Stimulated activated effector memory CD8-positive, alpha-beta T cell treated with anti-CD3 and anti-CD28 coated beads, Interleukin-12 subunit alpha, Interleukin-12 subunit beta, amount 100 ng/mL, for 72 hours (primary cell): ENCODE measurements at regions not wholly inside any gene's neighbourhood (a gene's known extent, or its start where the extent isn't known, plus 50 kb on each side); places are given as distances from the start of the nearest gene placed in this dataset.

Source experiments
- ATAC-seq: fragments of 150-1000 bp; cut with Tn5 transposase; 2 replicates; pipeline ENCODE4 v1.10.0; 2021
- DNase-seq, 2 donors: peaks; one replicate each; pipeline ENCODE4 v3.0.0; 2021 to 2022; ENCODE audit warnings: low spot score in 2 of 2
- H3K27ac Mint-ChIP-seq: one replicate; pipeline ENCODE4 v1.8.0; 2022; ENCODE audit warnings: mild to moderate bottlenecking, mixed read lengths
- H3K36me3 Mint-ChIP-seq: one replicate; pipeline ENCODE4 v1.8.0; 2022; ENCODE audit warnings: mild to moderate bottlenecking, mixed read lengths
- H3K4me1 Mint-ChIP-seq: one replicate; pipeline ENCODE4 v1.8.0; 2022; ENCODE audit warnings: mixed read lengths
- H3K4me3 Mint-ChIP-seq: one replicate; pipeline ENCODE4 v1.8.0; 2022; ENCODE audit warnings: mild to moderate bottlenecking, mixed read lengths
- H3K9me3 Mint-ChIP-seq: one replicate; pipeline ENCODE4 v1.8.0; 2022; ENCODE audit warnings: mixed read lengths

GRCh38 chr2:142596334-142597088, 281.0 kb upstream of the KYNU start:
- no peaks in the 10 kb centered on the region for H3K4me1 Mint-ChIP-seq
- ATAC-seq (no peak), DNase-seq (no peak)
- no peak overlapping the region for H3K27ac Mint-ChIP-seq
- H3K9me3 Mint-ChIP-seq, result peaks cover 9% of the 10 kb centered on the region
- no peak overlapping the region for H3K4me3 Mint-ChIP-seq
- H3K36me3 Mint-ChIP-seq, result no peaks in the 10 kb centered on the region

GRCh38 chr2:142594935-142595334, 282.5 kb upstream of the KYNU start:
- ATAC-seq, result no peak
- Mint-ChIP-seq H3K36me3 (no peaks in the 10 kb centered on the region), H3K4me3 (no peak overlapping the region), H3K4me1 (no peaks in the 10 kb centered on the region), H3K27ac (no peak overlapping the region), H3K9me3 (peaks cover 9% of the 10 kb centered on the region)
- DNase-seq, result no peak

GRCh38 chr2:142592171-142592570, 285.3 kb upstream of the KYNU start:
- no peak overlapping the region for H3K27ac Mint-ChIP-seq
- peaks cover 11% of the 10 kb centered on the region for H3K9me3 Mint-ChIP-seq
- ATAC-seq (no peak), DNase-seq (no peak)
- no peaks in the 10 kb centered on the region for H3K36me3 Mint-ChIP-seq
- H3K4me1 Mint-ChIP-seq, result no peaks in the 10 kb centered on the region
- H3K4me3 Mint-ChIP-seq, result no peak overlapping the region

- ATAC-seq, result no peak
- Mint-ChIP-seq H3K36me3 (no peaks in the 10 kb centered on the region), H3K4me3 (no peak overlapping the region), H3K4me1 (no peaks in the 10 kb centered on the region), H3K27ac (no peak overlapping the region), H3K9me3 (peaks cover 8% of the 10 kb centered on the region)
- no peak for DNase-seq
Observed at GRCh38 chr2:142591420-142591819, 286.0 kb upstream of the KYNU start.

- DNase-seq (no peak), ATAC-seq (no peak)
- Mint-ChIP-seq H3K4me3 (no peak overlapping the region), H3K4me1 (no peaks in the 10 kb centered on the region), H3K27ac (no peak overlapping the region), H3K9me3 (peaks cover 5% of the 10 kb centered on the region), H3K36me3 (no peaks in the 10 kb centered on the region)
Observed at GRCh38 chr2:142588269-142588668, 289.2 kb upstream of the KYNU start.

- Mint-ChIP-seq H3K27ac (no peak overlapping the region), H3K36me3 (no peaks in the 10 kb centered on the region), H3K4me3 (no peak overlapping the region), H3K9me3 (peaks cover 5% of the 10 kb centered on the region), H3K4me1 (no peaks in the 10 kb centered on the region)
- ATAC-seq (no peak), DNase-seq (no peak)
Observed at GRCh38 chr2:142586693-142587580, 290.5 kb upstream of the KYNU start.

- Mint-ChIP-seq H3K4me3 (no peak overlapping the region), H3K27ac (no peak overlapping the region), H3K4me1 (no peaks in the 10 kb centered on the region), H3K36me3 (no peaks in the 10 kb centered on the region), H3K9me3 (peaks cover 11% of the 10 kb centered on the region)
- ATAC-seq (no peak), DNase-seq (no peak)
Observed at GRCh38 chr2:142585785-142586184, 291.7 kb upstream of the KYNU start.

- peaks cover 12% of the 10 kb centered on the region for H3K9me3 Mint-ChIP-seq
Observed at GRCh38 chr2:142582317-142582716, 295.1 kb upstream of the KYNU start.

GRCh38 chr2:142581491-142581890, 296.0 kb upstream of the KYNU start:
- H3K36me3 Mint-ChIP-seq, result no peaks in the 10 kb centered on the region
- H3K9me3 Mint-ChIP-seq, result peaks cover 12% of the 10 kb centered on the region
- no peak overlapping the region for H3K4me3 Mint-ChIP-seq
- DNase-seq, result no peak
- H3K27ac Mint-ChIP-seq, result no peak overlapping the region
- ATAC-seq, result no peak
- no peaks in the 10 kb centered on the region for H3K4me1 Mint-ChIP-seq

More at GRCh38 chr2:142582317-142582716, 295.1 kb upstream of the KYNU start:
- no peaks in the 10 kb centered on the region for H3K36me3 Mint-ChIP-seq
- H3K27ac Mint-ChIP-seq, result no peak overlapping the region
- DNase-seq, result no peak
- H3K4me3 Mint-ChIP-seq, result no peak overlapping the region
- H3K4me1 Mint-ChIP-seq, result no peaks in the 10 kb centered on the region
- no peak for ATAC-seq

GRCh38 chr2:142580691-142581090, 296.8 kb upstream of the KYNU start:
- no peak for DNase-seq
- Mint-ChIP-seq H3K27ac (no peak overlapping the region), H3K4me3 (no peak overlapping the region), H3K9me3 (peaks cover 15% of the 10 kb centered on the region), H3K4me1 (no peaks in the 10 kb centered on the region), H3K36me3 (no peaks in the 10 kb centered on the region)
- no peak for ATAC-seq

GRCh38 chr2:142575561-142575960, 301.9 kb upstream of the KYNU start:
- Mint-ChIP-seq H3K4me3 (no peak overlapping the region), H3K9me3 (peaks cover 10% of the 10 kb centered on the region), H3K4me1 (no peaks in the 10 kb centered on the region), H3K36me3 (no peaks in the 10 kb centered on the region), H3K27ac (no peak overlapping the region)
- ATAC-seq (no peak), DNase-seq (no peak)

GRCh38 chr2:142574388-142574787, 303.1 kb upstream of the KYNU start:
- ATAC-seq, result no peak
- Mint-ChIP-seq H3K4me3 (no peak overlapping the region), H3K27ac (no peak overlapping the region), H3K4me1 (no peaks in the 10 kb centered on the region), H3K36me3 (no peaks in the 10 kb centered on the region), H3K9me3 (peaks cover 16% of the 10 kb centered on the region)
- no peak for DNase-seq

- Mint-ChIP-seq H3K4me3 (no peak overlapping the region), H3K36me3 (no peaks in the 10 kb centered on the region), H3K27ac (no peak overlapping the region), H3K9me3 (peaks cover 14% of the 10 kb centered on the region), H3K4me1 (no peaks in the 10 kb centered on the region)
- ATAC-seq, result no peak
- no peak for DNase-seq
Observed at GRCh38 chr2:142572346-142573132, 304.9 kb upstream of the KYNU start.

GRCh38 chr2:142571934-142572333, 305.5 kb upstream of the KYNU start:
- peaks cover 14% of the 10 kb centered on the region for H3K9me3 Mint-ChIP-seq
- H3K4me1 Mint-ChIP-seq, result no peaks in the 10 kb centered on the region
- no peaks in the 10 kb centered on the region for H3K36me3 Mint-ChIP-seq
- no peak for ATAC-seq
- no peak overlapping the region for H3K4me3 Mint-ChIP-seq
- no peak for DNase-seq
- H3K27ac Mint-ChIP-seq, result no peak overlapping the region

- Mint-ChIP-seq H3K36me3 (no peaks in the 10 kb centered on the region), H3K4me1 (no peaks in the 10 kb centered on the region), H3K27ac (no peak overlapping the region), H3K9me3 (no peaks in the 10 kb centered on the region), H3K4me3 (no peak overlapping the region)
- peak; percentile 53 for ATAC-seq
- DNase-seq, result no peak
Observed at GRCh38 chr2:142562900-142563299, 314.6 kb upstream of the KYNU start.
